Gastrocnemius medialis (tissue), 4 donors: ENCODE measurements at regions not wholly inside any gene's neighbourhood (a gene's known extent, or its start where the extent isn't known, plus 50 kb on each side); places are given as distances from the start of the nearest gene placed in this dataset.

ENCODE experiments used
- ATAC-seq, 2 donors: fragments of 150-250 bp; one replicate each; pipeline ENCODE4 v1.9.1; 2016
- DNase-seq, 2 donors: peaks; one replicate each; pipeline ENCODE4 v3.0.0-alpha.2; 2019
- H3K27ac ChIP-seq, 4 donors: fragments of 200-600 bp; sonication (generic); 1 replicate in 1 of 4; 2 replicates in 3 of 4; pipeline ENCODE4 v1.5.1; 2016 to 2018; ENCODE audit warnings: mild to moderate bottlenecking in 2 of 4, moderate library complexity in 1 of 4
- H3K27me3 ChIP-seq, 3 donors: fragments of 200-600 bp; sonication (generic) in 2 of 3; 1 replicate in 1 of 3; 2 replicates in 2 of 3; pipeline versions ENCODE4 v1.5.1 to v1.6.0; 2016 to 2019; ENCODE audit warnings: mild to moderate bottlenecking in 1 of 3, moderate library complexity in 1 of 3
- H3K36me3 ChIP-seq, 2 donors: fragments of 200-600 bp; sonication (generic) in 1 of 2; one replicate each; pipeline ENCODE4 v1.5.1; 2017 to 2018
- H3K4me1 ChIP-seq, 2 donors: fragments of 200-600 bp; sonication (generic) in 1 of 2; one replicate each; pipeline ENCODE4 v1.5.1; 2016 to 2017; ENCODE audit warnings: mild to moderate bottlenecking in 2 of 2
- H3K4me3 ChIP-seq, 4 donors: fragments of 200-600 bp; sonication (generic) in 3 of 4; 1 replicate in 1 of 4; 2 replicates in 3 of 4; pipeline ENCODE4 v1.5.1; 2016 to 2019; ENCODE audit warnings: mild to moderate bottlenecking in 2 of 4
- H3K9me3 ChIP-seq, 3 donors: fragments of 200-600 bp; sonication (generic) in 2 of 3; 1 replicate in 1 of 3; 2 replicates in 2 of 3; pipeline ENCODE4 v1.5.1; 2016 to 2019
- CTCF ChIP-seq, 5 experiments: fragments of 450-650 bp in 3 of 5; fragments of 200-600 bp in 2 of 5; sonication (generic) in 2 of 5; IDR thresholded peaks in 4 of 5; conservative IDR thresholded peaks in 1 of 5; 1 replicate in 4 of 5; 2 replicates in 1 of 5; pipeline ENCODE4 v1.5.1; 2016 to 2019; ENCODE audit warnings: antibody characterized with exemption in 5 of 5, mild to moderate bottlenecking in 3 of 5, moderate library complexity in 3 of 5
- POLR2A ChIP-seq, 2 donors: fragments of 450-650 bp; IDR thresholded peaks; one replicate each; pipeline ENCODE4 v1.6.1; 2017; ENCODE audit warnings: antibody characterized with exemption in 2 of 2, mild to moderate bottlenecking in 2 of 2, moderate library complexity in 2 of 2
- in situ Hi-C, 4 donors: fragments of 200-750 bp; cut with MboI; loops; one replicate each; pipeline versions ENCODE4 v1.15.0 to v1.8.0; 2017; ENCODE audit warnings: low sequenced_read_pairs in 4 of 4
- intact Hi-C: fragments of 100-400 bp; cut with DNase I; formaldehyde crosslinking; loops from one replicate; pipeline ENCODE4 v1.15.1; 2023; ENCODE audit warnings: low total_unique reads

- Histone ChIP-seq H3K4me1 (no peaks in the 10 kb centered on the region), H3K27ac (no peak overlapping the region), H3K36me3 (no peaks in the 10 kb centered on the region), H3K4me3 (no peak overlapping the region), H3K9me3 (no peaks in the 10 kb centered on the region), H3K27me3 (no peaks in the 10 kb centered on the region)
- no peak for DNase-seq
- ATAC-seq = no peak
- TF ChIP-seq CTCF (IDR thresholded peaks at IDR 0.05 in 4 of 5, conservative IDR thresholded peaks at IDR 0.05 in 1 of 5) (no peak), POLR2A (IDR thresholded peaks at IDR 0.05) (no peak)
- intact Hi-C loops = no loop called here
- in situ Hi-C loops = no loop called here
Measured at GRCh38 chr15:37548116-37548515, 386.3 kb upstream of the TMCO5A start.

GRCh38 chr15:37550360-37551024 is 383.9 kb upstream of the TMCO5A start:
- Histone ChIP-seq H3K27me3 (no peaks in the 10 kb centered on the region), H3K27ac (no peak overlapping the region), H3K9me3 (no peaks in the 10 kb centered on the region), H3K4me1 (no peaks in the 10 kb centered on the region), H3K4me3 (no peak overlapping the region), H3K36me3 (no peaks in the 10 kb centered on the region)
- no peak for DNase-seq
- ATAC-seq = no peak
- TF ChIP-seq POLR2A (IDR thresholded peaks at IDR 0.05) = no peak
- no peak for TF ChIP-seq CTCF (IDR thresholded peaks at IDR 0.05 in 4 of 5, conservative IDR thresholded peaks at IDR 0.05 in 1 of 5)
- intact Hi-C loops (no loop called here), in situ Hi-C loops (no loop called here)

- no peaks in the 10 kb centered on the region for H3K4me1 ChIP-seq
- H3K9me3 ChIP-seq = no peaks in the 10 kb centered on the region
- intact Hi-C loops (no loop called here), in situ Hi-C loops (no loop called here)
- H3K27ac ChIP-seq = no peak overlapping the region
- TF ChIP-seq CTCF (IDR thresholded peaks at IDR 0.05 in 4 of 5, conservative IDR thresholded peaks at IDR 0.05 in 1 of 5) (no peak), POLR2A (IDR thresholded peaks at IDR 0.05) (no peak)
- no peak for DNase-seq
- H3K36me3 ChIP-seq = no peaks in the 10 kb centered on the region
- no peak overlapping the region for H3K4me3 ChIP-seq
- ATAC-seq = no peak
- no peaks in the 10 kb centered on the region for H3K27me3 ChIP-seq
Measured at GRCh38 chr15:37572401-37572800, 362.0 kb upstream of the TMCO5A start.

- DNase-seq (no peak), ATAC-seq (no peak)
- in situ Hi-C loops (no loop called here), intact Hi-C loops (no loop called here)
- TF ChIP-seq POLR2A (IDR thresholded peaks at IDR 0.05) = no peak
- no peak for TF ChIP-seq CTCF (IDR thresholded peaks at IDR 0.05 in 4 of 5, conservative IDR thresholded peaks at IDR 0.05 in 1 of 5)
- Histone ChIP-seq H3K36me3 (no peaks in the 10 kb centered on the region), H3K27me3 (no peaks in the 10 kb centered on the region), H3K4me3 (no peak overlapping the region), H3K27ac (no peak overlapping the region), H3K9me3 (no peaks in the 10 kb centered on the region), H3K4me1 (no peaks in the 10 kb centered on the region)
Measured at GRCh38 chr15:37574985-37575384, 359.5 kb upstream of the TMCO5A start.

GRCh38 chr15:37576952-37577351 is 357.5 kb upstream of the TMCO5A start:
- no peak overlapping the region for H3K4me3 ChIP-seq
- ATAC-seq (no peak), DNase-seq (no peak)
- no peaks in the 10 kb centered on the region for H3K36me3 ChIP-seq
- TF ChIP-seq CTCF (IDR thresholded peaks at IDR 0.05 in 4 of 5, conservative IDR thresholded peaks at IDR 0.05 in 1 of 5) = no peak
- no peak for TF ChIP-seq POLR2A (IDR thresholded peaks at IDR 0.05)
- no peaks in the 10 kb centered on the region for H3K9me3 ChIP-seq
- intact Hi-C loops (no loop called here), in situ Hi-C loops (no loop called here)
- no peaks in the 10 kb centered on the region for H3K4me1 ChIP-seq
- H3K27me3 ChIP-seq = no peaks in the 10 kb centered on the region
- H3K27ac ChIP-seq = no peak overlapping the region
